ENCODE measurements at regions not wholly inside any gene's neighbourhood (a gene's known extent, or its start where the extent isn't known, plus 50 kb on each side); places are given as distances from the start of the nearest gene placed in this dataset.

- no peak for DNase-seq
- intact Hi-C loops (cut with micrococcal nuclease): no loop called here
- no peaks in the 10 kb centered on the region for H3K9me3 ChIP-seq (replicated peaks)
- no peaks in the 10 kb centered on the region for H3K36me3 ChIP-seq
- H3K27ac ChIP-seq (replicated peaks): no peak overlapping the region
- H3K4me3 ChIP-seq: no peak overlapping the region
- H3K4me1 ChIP-seq: no peaks in the 10 kb centered on the region
- H3K27me3 ChIP-seq (ENCODE audit: low read depth): peaks cover 13% of the 10 kb centered on the region
- no peak for TF ChIP-seq CTCF (IDR thresholded peaks at IDR 0.05; ENCODE audit: borderline replicate concordance)
Observed at GRCh38 chr17:6231465-6231864, 161.3 kb downstream of the WSCD1 start.

- intact Hi-C loops (cut with micrococcal nuclease): no loop called here
- TF ChIP-seq CTCF (IDR thresholded peaks at IDR 0.05; ENCODE audit: borderline replicate concordance): no peak
- Histone ChIP-seq H3K27me3 (ENCODE audit: low read depth) (peaks cover 27% of the 10 kb centered on the region), H3K9me3 (replicated peaks) (peaks cover 13% of the 10 kb centered on the region), H3K27ac (replicated peaks) (no peak overlapping the region), H3K4me3 (no peak overlapping the region), H3K36me3 (no peaks in the 10 kb centered on the region), H3K4me1 (no peaks in the 10 kb centered on the region)
- DNase-seq: no peak
Observed at GRCh38 chr17:6218333-6218732, 148.2 kb downstream of the WSCD1 start.

DNA sequence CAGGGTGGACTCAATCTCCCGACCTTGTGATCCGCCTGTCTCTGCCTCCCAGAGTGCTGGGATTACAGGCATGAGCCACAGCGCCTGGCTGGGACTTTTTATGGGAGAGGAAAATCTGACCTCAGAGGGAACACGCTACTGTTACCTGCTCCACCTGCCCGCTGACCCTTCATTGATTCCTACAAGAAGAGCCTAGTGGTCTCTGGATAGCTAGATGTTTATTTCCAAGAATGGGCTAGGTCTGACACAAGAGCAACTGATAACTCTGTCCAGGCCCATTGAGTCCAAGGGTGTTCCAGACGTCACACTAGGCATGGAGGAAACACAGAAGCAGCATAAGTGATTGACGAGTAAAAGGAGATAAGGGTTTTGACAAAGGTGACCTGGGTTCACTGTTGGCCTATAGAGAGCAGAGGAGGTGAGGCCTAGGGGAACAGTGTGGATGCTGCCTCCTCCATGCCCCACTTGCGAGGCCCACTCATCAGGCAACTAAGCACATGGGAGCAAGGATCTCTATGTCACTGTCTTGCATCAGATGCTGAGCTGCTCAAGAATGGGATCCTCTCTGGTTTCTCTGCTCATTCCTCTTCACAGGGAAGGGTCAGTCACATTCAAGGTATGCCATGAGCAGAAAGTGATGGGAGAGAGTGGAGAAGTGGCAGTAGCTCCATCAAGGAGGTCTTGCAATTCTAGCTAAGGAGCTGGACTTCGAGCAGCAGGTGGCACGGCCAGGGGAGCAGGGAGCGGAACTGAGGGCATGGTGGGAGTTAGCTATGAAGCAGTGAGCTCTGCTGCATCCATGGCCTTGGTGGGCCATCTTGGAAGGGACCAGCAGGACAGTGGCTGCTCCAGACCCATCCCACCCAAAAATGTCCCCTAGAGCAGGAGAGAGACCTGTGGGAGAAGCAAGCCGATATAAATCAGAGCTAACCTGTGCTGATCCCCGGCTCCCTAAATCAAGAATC is 145.2 kb downstream of the WSCD1 start:
- no peaks in the 10 kb centered on the region for H3K4me1 ChIP-seq
- no peak overlapping the region for H3K27ac ChIP-seq (replicated peaks)
- intact Hi-C loops (cut with micrococcal nuclease): no loop called here
- no peaks in the 10 kb centered on the region for H3K36me3 ChIP-seq
- DNase-seq: no peak
- H3K4me3 ChIP-seq: no peak overlapping the region
- peaks cover 53% of the 10 kb centered on the region for H3K27me3 ChIP-seq (ENCODE audit: low read depth)
- no peaks in the 10 kb centered on the region for H3K9me3 ChIP-seq (replicated peaks)
- no peak for TF ChIP-seq CTCF (IDR thresholded peaks at IDR 0.05; ENCODE audit: borderline replicate concordance)

- Histone ChIP-seq H3K4me3 (no peak overlapping the region), H3K36me3 (no peaks in the 10 kb centered on the region), H3K27ac (replicated peaks) (no peak overlapping the region), H3K9me3 (replicated peaks) (no peaks in the 10 kb centered on the region), H3K27me3 (ENCODE audit: low read depth) (peaks cover 59% of the 10 kb centered on the region), H3K4me1 (no peaks in the 10 kb centered on the region)
- DNase-seq: no peak
- no peak for TF ChIP-seq CTCF (IDR thresholded peaks at IDR 0.05; ENCODE audit: borderline replicate concordance)
- intact Hi-C loops (cut with micrococcal nuclease): no loop called here
Observed at GRCh38 chr17:6213859-6214258, 143.7 kb downstream of the WSCD1 start.

GRCh38 chr17:6212766-6213165 is 142.6 kb downstream of the WSCD1 start:
- no peak overlapping the region for H3K4me3 ChIP-seq
- no peak for TF ChIP-seq CTCF (IDR thresholded peaks at IDR 0.05; ENCODE audit: borderline replicate concordance)
- DNase-seq: no peak
- no peaks in the 10 kb centered on the region for H3K36me3 ChIP-seq
- H3K27me3 ChIP-seq (ENCODE audit: low read depth): peaks cover 64% of the 10 kb centered on the region
- no peaks in the 10 kb centered on the region for H3K9me3 ChIP-seq (replicated peaks)
- H3K27ac ChIP-seq (replicated peaks): no peak overlapping the region
- H3K4me1 ChIP-seq: no peaks in the 10 kb centered on the region
- intact Hi-C loops (cut with micrococcal nuclease): no loop called here
